Mesothelial cell of epicardium (in vitro differentiated cells): ENCODE measurements at regions not wholly inside any gene's neighbourhood (a gene's known extent, or its start where the extent isn't known, plus 50 kb on each side); places are given as distances from the start of the nearest gene placed in this dataset.

Experiments used
- DNase-seq, 2 experiments: peaks; one replicate each; pipeline ENCODE4 v3.0.0; 2021; ENCODE audit warnings: low spot score in 2 of 2; ENCODE audit not compliant: unreplicated experiment in 2 of 2
- H3K27ac Mint-ChIP-seq: 2 replicates; pipeline ENCODE4 v1.8.0; 2021; ENCODE audit warnings: mixed read lengths
- H3K27me3 Mint-ChIP-seq: 2 replicates; pipeline ENCODE4 v1.8.0; 2021; ENCODE audit warnings: low read depth, mixed read lengths
- H3K36me3 Mint-ChIP-seq: 2 replicates; pipeline ENCODE4 v1.8.0; 2021; ENCODE audit warnings: mixed read lengths
- H3K4me1 Mint-ChIP-seq: 2 replicates; pipeline ENCODE4 v1.8.0; 2021; ENCODE audit warnings: mixed read lengths
- H3K4me3 Mint-ChIP-seq: 2 replicates; pipeline ENCODE4 v1.8.0; 2021; ENCODE audit warnings: mild to moderate bottlenecking, moderate library complexity, mixed read lengths
- H3K9me3 Mint-ChIP-seq: 2 replicates; pipeline ENCODE4 v1.8.0; 2021; ENCODE audit warnings: mixed read lengths
- CTCF ChIP-seq: fragments of 200-600 bp; sonication (generic); IDR thresholded peaks from one replicate; pipeline ENCODE4 v1.5.0; 2021; ENCODE audit warnings: antibody characterized with exemption; ENCODE audit not compliant: unreplicated experiment

GRCh38 chr2:217438136-217438535 is 564.7 kb downstream of the TNS1 start:
- TF ChIP-seq CTCF, result no peak
- Mint-ChIP-seq H3K27ac (peak overlapping the region; percentile 54), H3K4me3 (no peak overlapping the region), H3K27me3 (no peaks in the 10 kb centered on the region), H3K9me3 (peaks cover 7% of the 10 kb centered on the region), H3K4me1 (peaks cover 55% of the 10 kb centered on the region), H3K36me3 (peaks cover 4% of the 10 kb centered on the region)
- DNase-seq, result no peak

- Mint-ChIP-seq H3K9me3 (peaks cover under 1% of the 10 kb centered on the region), H3K4me1 (peaks cover 63% of the 10 kb centered on the region), H3K27me3 (no peaks in the 10 kb centered on the region), H3K4me3 (no peak overlapping the region), H3K27ac (peak overlapping the region; percentile 44), H3K36me3 (no peaks in the 10 kb centered on the region)
- DNase-seq, result no peak
- no peak for TF ChIP-seq CTCF
These were observed 565.4 kb downstream of the TNS1 start for GRCh38 chr2:217437290-217437870.

GRCh38 chr2:217436386-217436785 is 566.4 kb downstream of the TNS1 start:
- peaks cover 71% of the 10 kb centered on the region for H3K4me1 Mint-ChIP-seq
- no peaks in the 10 kb centered on the region for H3K9me3 Mint-ChIP-seq

GRCh38 chr2:217434180-217434975 is 568.4 kb downstream of the TNS1 start:
- no peaks in the 10 kb centered on the region for H3K36me3 Mint-ChIP-seq
- no peaks in the 10 kb centered on the region for H3K9me3 Mint-ChIP-seq
- peak overlapping the region; percentile 98 for H3K27ac Mint-ChIP-seq
- H3K4me1 Mint-ChIP-seq, result peaks cover 73% of the 10 kb centered on the region
- H3K27me3 Mint-ChIP-seq, result no peaks in the 10 kb centered on the region
- peak; percentile 70 to 79 for DNase-seq
- H3K4me3 Mint-ChIP-seq, result peak overlapping the region; percentile 55
- TF ChIP-seq CTCF, result no peak

More at GRCh38 chr2:217436386-217436785, 566.4 kb downstream of the TNS1 start:
- H3K4me3 Mint-ChIP-seq, result no peak overlapping the region
- H3K36me3 Mint-ChIP-seq, result no peaks in the 10 kb centered on the region
- TF ChIP-seq CTCF, result no peak
- no peaks in the 10 kb centered on the region for H3K27me3 Mint-ChIP-seq
- DNase-seq, result no peak
- peak overlapping the region; percentile 68 for H3K27ac Mint-ChIP-seq

- H3K27ac Mint-ChIP-seq, result peak overlapping the region; percentile 98
These were observed 569.3 kb downstream of the TNS1 start for GRCh38 chr2:217433522-217433921.

More at GRCh38 chr2:217433522-217433921, 569.3 kb downstream of the TNS1 start:
- H3K36me3 Mint-ChIP-seq, result no peaks in the 10 kb centered on the region
- no peaks in the 10 kb centered on the region for H3K9me3 Mint-ChIP-seq
- peak overlapping the region; percentile 55 for H3K4me3 Mint-ChIP-seq
- H3K27me3 Mint-ChIP-seq, result no peaks in the 10 kb centered on the region
- TF ChIP-seq CTCF, result no peak
- H3K4me1 Mint-ChIP-seq, result peaks cover 73% of the 10 kb centered on the region
- DNase-seq, result no peak
